ENCODE measurements at regions not wholly inside any gene's neighbourhood (a gene's known extent, or its start where the extent isn't known, plus 50 kb on each side); places are given as distances from the start of the nearest gene placed in this dataset.
A peak's percentile ranks its signal among the peaks of the same experiment; 100 is the strongest.
"Not testable (repeated sequence)": the region's sequence is repeated elsewhere in the genome, so short reads cannot be mapped to it uniquely, and the experiment has no call there.

GRCh38 chr12:20154052-20154451 lies 214.3 kb upstream of the PDE3A start:
- no peak for DNase-seq

DNA sequence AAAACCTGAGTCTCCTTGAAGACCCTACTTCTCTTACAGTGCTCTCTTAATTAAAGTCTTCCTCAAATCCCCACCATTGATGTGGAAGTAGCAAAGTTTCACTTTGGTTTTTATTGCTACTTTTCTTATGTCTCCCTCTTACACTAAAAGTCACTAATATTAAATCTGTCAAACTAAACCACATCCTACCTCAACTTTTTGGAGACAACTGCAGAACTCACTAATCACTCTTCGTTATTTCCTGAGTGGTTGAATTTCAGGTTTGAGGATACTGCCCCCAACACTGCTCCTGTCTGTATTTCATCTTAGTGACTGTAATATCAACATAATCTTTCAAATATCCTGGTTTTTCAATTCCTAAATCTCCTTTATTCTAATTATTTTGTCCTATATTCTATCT lies 213.0 kb upstream of the PDE3A start:
- no peak for DNase-seq

DNA sequence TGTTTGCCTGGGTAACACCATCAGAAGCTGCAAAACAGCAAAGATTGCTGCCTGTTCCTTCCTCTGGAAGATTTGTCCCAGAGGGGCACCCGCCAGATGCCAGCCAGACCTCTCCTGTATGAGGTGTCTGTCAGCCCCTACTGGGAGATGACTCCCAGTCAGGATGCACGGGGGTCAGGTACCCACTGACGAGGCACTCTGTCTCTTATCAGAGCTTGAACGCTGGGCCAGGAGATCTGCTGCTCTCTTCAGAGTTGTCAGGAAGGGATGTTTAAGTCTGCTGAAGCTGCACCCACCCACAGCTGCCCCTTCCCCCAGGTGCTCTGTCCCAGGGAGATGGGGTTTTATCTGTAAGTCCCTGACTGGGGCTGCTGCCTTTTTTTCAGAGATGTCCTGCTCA lies 207.4 kb upstream of the PDE3A start:
- not testable (repeated sequence) for DNase-seq

DNA sequence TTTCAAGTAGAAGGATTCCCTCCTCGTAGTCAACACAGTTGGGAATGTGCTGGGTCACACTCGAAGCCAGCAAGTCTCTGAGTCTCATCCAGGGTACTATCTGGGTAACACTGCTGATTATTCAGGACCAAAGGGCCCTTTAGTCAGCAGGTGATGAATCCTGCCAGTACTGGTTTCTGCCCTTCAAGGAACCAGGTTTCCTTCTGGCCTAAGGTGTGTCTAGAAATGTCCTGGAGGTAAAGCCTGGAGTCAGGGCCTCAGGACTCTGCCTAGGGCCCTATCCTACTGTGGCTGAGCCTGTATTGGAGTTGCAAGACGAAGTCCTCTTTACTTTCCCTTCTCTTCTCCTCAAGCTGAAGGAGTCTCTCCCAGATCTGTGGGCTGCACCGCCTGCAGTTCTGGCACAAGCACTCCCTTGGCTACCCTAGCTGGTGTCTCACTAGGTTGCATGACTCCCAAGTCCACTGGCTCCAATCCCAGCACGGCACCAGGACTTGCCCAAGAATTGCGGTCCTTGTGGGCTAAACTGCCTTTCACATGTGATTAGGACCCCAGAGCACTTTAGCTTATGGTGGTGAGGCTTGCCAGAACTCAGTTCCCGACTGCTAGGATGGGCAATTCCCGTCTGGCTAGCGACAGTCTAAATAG lies 193.7 kb upstream of the PDE3A start:
- no peak for DNase-seq

GRCh38 chr12:20175704-20176388 lies 192.5 kb upstream of the PDE3A start:
- no peak for DNase-seq

- no peak for DNase-seq
Observed at GRCh38 chr12:20181416-20182180, 186.7 kb upstream of the PDE3A start.

GRCh38 chr12:20183563-20183962 lies 184.8 kb upstream of the PDE3A start:
- no peak for DNase-seq

GRCh38 chr12:20184514-20184913 lies 183.8 kb upstream of the PDE3A start:
- no peak for DNase-seq

GRCh38 chr12:20187456-20187855 lies 180.9 kb upstream of the PDE3A start:
- DNase-seq: no peak

DNA sequence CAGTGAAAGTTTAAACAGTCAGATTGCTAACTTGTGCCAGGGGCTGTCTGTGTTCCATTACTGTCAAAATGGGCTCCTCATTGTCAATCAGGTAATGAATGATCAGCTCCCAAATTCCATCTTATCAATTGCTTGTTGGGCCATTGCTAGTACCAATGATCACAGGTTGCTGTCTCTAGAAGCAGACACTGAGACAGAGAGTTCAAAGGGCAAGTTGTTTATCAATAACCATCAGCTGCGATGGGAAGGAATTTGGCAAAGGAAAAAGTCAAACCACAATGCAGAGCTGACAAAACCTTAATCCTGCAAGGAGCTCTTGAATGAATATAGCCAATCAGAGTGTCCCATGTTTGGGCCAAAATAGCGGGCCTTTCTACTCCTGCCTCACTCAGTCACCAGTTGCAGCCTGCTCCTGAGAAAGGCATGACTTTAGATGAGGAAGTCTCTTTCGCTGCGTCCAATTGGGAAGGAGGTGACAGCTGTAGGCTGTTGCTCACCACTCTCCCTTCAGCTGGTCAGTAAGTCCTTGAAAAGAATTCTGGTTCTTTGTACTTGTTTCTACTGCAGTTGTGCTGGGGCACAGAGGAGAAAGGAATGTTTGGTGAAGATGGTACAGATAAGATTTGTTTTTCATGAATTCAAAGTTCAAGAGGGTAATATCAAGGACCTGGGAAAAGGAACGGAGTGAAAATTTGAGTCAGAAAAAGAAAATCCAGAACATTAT lies 179.2 kb upstream of the PDE3A start:
- DNase-seq: no peak

- no peak for DNase-seq
Observed at GRCh38 chr12:20189767-20190166, 178.6 kb upstream of the PDE3A start.

DNA sequence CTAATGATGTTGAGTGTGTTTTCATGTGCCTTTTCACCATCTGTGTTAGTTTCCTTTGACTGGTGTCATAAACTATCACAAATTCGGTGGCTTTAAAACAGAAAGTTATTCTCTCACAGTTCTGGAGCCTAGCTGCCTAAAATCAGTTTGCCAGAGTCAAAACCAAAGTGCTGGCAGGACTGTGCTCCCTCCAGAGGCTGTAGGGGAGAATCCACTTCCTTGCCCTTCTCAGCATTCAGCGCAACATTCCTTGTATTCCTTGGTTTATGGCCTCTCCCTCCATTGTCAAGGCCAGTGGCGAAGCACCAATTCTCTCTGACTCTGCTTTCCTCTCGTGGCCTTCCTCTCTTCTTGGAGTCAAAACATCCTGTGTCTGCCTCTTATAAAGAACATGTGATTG lies 174.2 kb upstream of the PDE3A start:
- DNase-seq: no peak

- no peak for DNase-seq
Observed at GRCh38 chr12:20196767-20197166, 171.6 kb upstream of the PDE3A start.

DNA sequence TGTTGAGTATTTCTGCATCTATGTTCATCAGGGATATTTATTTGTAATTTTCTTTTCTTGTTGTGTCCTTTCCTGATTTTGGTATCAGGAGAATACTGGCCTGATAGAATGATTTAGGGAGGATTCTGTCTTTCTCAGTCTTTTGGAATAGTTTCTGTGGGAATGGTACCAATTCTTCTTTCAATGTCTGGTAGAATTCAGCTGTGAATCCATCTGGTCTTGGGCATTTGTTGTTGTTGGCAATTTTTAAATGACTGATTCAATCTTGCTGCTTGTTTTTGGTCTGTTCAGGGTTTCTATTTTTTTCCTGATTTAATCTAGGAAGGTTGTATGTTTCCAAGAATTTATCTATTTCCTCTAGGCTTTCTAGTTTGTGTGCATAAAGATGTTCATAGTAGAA lies 170.9 kb upstream of the PDE3A start:
- no peak for DNase-seq

GRCh38 chr12:20199780-20200179 lies 168.6 kb upstream of the PDE3A start:
- DNase-seq: no peak

DNA sequence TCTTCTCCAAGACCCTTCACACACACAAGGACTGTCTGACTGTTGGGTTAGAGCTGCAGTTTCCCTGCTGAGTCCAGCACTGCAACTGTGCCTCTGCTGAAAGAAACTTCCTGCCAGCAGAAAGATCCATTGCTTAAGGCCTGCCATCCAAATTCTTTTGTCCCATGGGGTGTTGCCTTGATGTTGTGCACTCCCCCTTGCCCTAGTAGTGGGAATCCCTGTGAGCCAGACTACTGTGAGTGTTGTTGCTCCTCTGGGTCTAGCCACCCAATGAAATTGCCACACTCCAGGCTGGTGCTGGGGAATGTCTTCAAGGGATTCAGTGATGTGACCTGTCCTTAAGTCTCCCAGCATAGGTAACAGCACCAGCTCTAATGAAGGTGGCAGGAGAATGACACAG lies 166.6 kb upstream of the PDE3A start:
- no peak for DNase-seq

DNA sequence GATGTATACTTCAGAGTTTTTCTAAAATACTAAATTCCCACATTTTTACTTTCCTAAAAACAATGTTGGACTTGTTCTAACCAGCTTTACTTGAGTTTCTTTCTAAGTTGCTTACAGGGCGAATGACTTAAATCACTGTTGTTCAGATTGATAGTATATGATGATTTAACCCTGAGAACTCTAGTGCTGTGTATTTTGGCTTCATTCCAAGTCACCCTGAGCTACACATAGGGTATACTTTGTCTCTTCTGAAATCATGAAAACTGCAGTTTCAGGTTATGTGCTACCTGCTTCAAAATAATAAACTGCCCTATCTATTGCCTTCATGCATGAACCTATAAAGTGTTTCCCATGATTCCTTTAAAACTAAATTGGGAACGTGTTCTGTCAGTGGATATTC lies 162.5 kb upstream of the PDE3A start:
- no peak for DNase-seq

DNA sequence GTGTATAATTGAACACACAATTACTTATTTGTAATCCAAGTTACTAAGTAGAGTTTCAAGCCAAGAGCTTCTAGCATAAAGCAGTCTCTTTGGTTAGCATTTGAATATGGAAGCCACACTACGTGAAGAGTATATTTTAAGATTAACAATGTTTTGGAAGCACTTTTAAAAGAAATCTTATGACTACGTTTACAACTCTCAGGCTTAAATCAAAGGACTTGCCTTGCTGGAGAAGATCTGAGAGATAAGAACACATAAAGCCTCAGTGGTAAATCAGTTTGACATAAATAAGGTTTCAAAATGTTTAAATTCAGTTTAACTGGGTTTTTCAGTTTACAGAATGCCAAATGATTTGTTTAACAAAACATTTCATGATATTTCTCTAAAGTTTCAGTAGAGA lies 161.9 kb upstream of the PDE3A start:
- DNase-seq: no peak

GRCh38 chr12:20210621-20211215 lies 157.6 kb upstream of the PDE3A start:
- DNase-seq: no peak

GRCh38 chr12:20211541-20211940 lies 156.8 kb upstream of the PDE3A start:
- no peak for DNase-seq

- DNase-seq: peak in 1 of 2 experiments; percentile 4
Observed at GRCh38 chr12:20211981-20212421, 156.3 kb upstream of the PDE3A start.

DNA sequence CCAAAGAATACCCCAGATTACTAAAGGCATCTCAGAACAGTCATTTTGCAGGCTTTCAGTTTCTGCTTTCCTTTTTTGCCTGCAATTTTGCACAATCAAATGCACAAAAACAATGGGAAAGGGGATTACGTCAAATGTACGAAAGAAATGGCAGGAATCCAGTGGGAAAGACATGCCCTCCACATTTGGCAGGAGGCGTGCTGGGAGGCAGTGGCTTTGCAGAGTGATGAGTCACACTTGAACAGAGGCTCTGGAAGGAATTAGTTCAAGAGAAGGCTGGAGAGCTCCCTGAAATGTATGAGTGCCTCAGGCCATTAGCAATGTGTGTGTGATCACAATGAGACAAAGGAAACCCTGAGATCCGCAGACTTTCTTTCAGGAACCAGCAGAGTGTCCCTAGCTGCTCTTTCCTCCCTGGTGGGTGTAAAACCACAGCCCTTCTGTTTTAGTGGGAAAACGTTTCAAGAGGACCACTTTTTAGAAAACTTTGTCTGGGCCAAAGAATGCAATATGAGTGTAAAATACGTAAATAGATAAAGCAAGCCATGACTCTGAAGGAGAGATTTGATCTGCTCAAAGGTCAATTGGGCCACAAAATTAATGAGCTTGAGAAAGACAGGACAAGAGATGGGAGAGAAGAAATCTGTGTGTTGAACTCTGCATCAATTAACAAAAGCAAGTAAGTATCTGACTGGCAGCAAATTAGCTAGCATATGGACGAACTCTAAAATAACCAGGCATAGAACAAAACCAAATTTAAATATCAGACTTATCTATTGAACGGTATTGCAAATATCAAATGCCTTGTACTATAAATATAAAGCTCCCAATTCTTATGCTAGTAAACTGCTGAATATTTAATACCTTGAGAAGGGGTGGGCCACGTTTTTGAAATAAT lies 155.4 kb upstream of the PDE3A start:
- peak in 1 of 2 experiments; percentile 39 for DNase-seq

Data from cerebellar nuclear complex (tissue), 1 donor.